Right atrium auricular region (tissue), 2 donors: ENCODE measurements at regions not wholly inside any gene's neighbourhood (a gene's known extent, or its start where the extent isn't known, plus 50 kb on each side); places are given as distances from the start of the nearest gene placed in this dataset.

ENCODE experiments used
- DNase-seq: peaks from one replicate; pipeline ENCODE4 v3.0.0-alpha.2; 2019; ENCODE audit warnings: low spot score
- H3K27ac ChIP-seq, 2 donors: fragments of 200-600 bp; sonication (generic); 1 replicate in 1 of 2; 2 replicates in 1 of 2; pipeline ENCODE4 v1.5.1; 2016 to 2019
- H3K27me3 ChIP-seq, 2 donors: fragments of 200-600 bp; sonication (generic); one replicate each; pipeline versions ENCODE4 v1.5.1 to v1.6.0; 2017 to 2019
- H3K36me3 ChIP-seq: fragments of 200-600 bp; sonication (generic); one replicate; pipeline ENCODE4 v1.5.1; 2016
- H3K4me1 ChIP-seq, 2 donors: fragments of 200-600 bp; sonication (generic); one replicate each; pipeline versions ENCODE4 v1.5.1 to v1.6.0; 2017 to 2019
- H3K4me3 ChIP-seq, 2 donors: fragments of 200-600 bp; sonication (generic); 1 replicate in 1 of 2; 2 replicates in 1 of 2; pipeline ENCODE4 v1.5.1; 2017 to 2019; ENCODE audit warnings: mild to moderate bottlenecking in 1 of 2, moderate library complexity in 1 of 2
- H3K9me3 ChIP-seq, 2 donors: fragments of 200-600 bp; sonication (generic); one replicate each; pipeline ENCODE4 v1.5.1; 2019
- CTCF ChIP-seq, 2 donors: fragments of 200-600 bp; sonication (generic); IDR thresholded peaks; one replicate each; pipeline ENCODE4 v1.5.1; 2019; ENCODE audit warnings: antibody characterized with exemption in 2 of 2

- TF ChIP-seq CTCF (IDR thresholded peaks at IDR 0.05), result no peak
- H3K4me3 ChIP-seq, result no peak overlapping the region
- no peaks in the 10 kb centered on the region for H3K4me1 ChIP-seq
- H3K36me3 ChIP-seq, result no peaks in the 10 kb centered on the region
- H3K27me3 ChIP-seq, result no peaks in the 10 kb centered on the region
- H3K27ac ChIP-seq, result no peak overlapping the region
- DNase-seq, result no peak
- H3K9me3 ChIP-seq, result peaks cover 0 to 9% of the 10 kb centered on the region in 2 donors
These were observed 488.3 kb downstream of the PPARGC1A start for GRCh38 chr4:23401572-23401971.

GRCh38 chr4:23392860-23393458 lies 496.9 kb downstream of the PPARGC1A start:
- DNase-seq, result no peak
- Histone ChIP-seq H3K4me3 (no peak overlapping the region), H3K9me3 (peaks cover 0 to 7% of the 10 kb centered on the region in 2 donors), H3K27ac (no peak overlapping the region), H3K4me1 (no peaks in the 10 kb centered on the region), H3K27me3 (no peaks in the 10 kb centered on the region), H3K36me3 (no peaks in the 10 kb centered on the region)
- TF ChIP-seq CTCF (IDR thresholded peaks at IDR 0.05), result no peak

GRCh38 chr4:23390246-23390645 lies 499.6 kb downstream of the PPARGC1A start:
- DNase-seq, result no peak
- H3K27ac ChIP-seq, result no peak overlapping the region
- no peak for TF ChIP-seq CTCF (IDR thresholded peaks at IDR 0.05)
- H3K4me3 ChIP-seq, result no peak overlapping the region
- no peaks in the 10 kb centered on the region for H3K4me1 ChIP-seq
- H3K36me3 ChIP-seq, result no peaks in the 10 kb centered on the region
- H3K9me3 ChIP-seq, result peaks cover 0 to 7% of the 10 kb centered on the region in 2 donors
- no peaks in the 10 kb centered on the region for H3K27me3 ChIP-seq

- TF ChIP-seq CTCF (IDR thresholded peaks at IDR 0.05), result no peak
- H3K27me3 ChIP-seq, result no peaks in the 10 kb centered on the region
- no peak overlapping the region for H3K4me3 ChIP-seq
- H3K4me1 ChIP-seq, result no peaks in the 10 kb centered on the region
- no peak for DNase-seq
- H3K27ac ChIP-seq, result no peak overlapping the region
- H3K36me3 ChIP-seq, result no peaks in the 10 kb centered on the region
- peaks cover 0 to 4% of the 10 kb centered on the region in 2 donors for H3K9me3 ChIP-seq
These were observed 501.0 kb downstream of the PPARGC1A start for GRCh38 chr4:23388699-23389395.

- no peaks in the 10 kb centered on the region for H3K36me3 ChIP-seq
- no peaks in the 10 kb centered on the region for H3K9me3 ChIP-seq
- TF ChIP-seq CTCF (IDR thresholded peaks at IDR 0.05), result no peak
- H3K27me3 ChIP-seq, result no peaks in the 10 kb centered on the region
- H3K4me3 ChIP-seq, result no peak overlapping the region
- H3K27ac ChIP-seq, result no peak overlapping the region
- DNase-seq, result no peak
- no peaks in the 10 kb centered on the region for H3K4me1 ChIP-seq
These were observed 501.6 kb downstream of the PPARGC1A start for GRCh38 chr4:23388255-23388654.
